ENCODE measurements at regions not wholly inside any gene's neighbourhood (a gene's known extent, or its start where the extent isn't known, plus 50 kb on each side); places are given as distances from the start of the nearest gene placed in this dataset.
"Not testable (repeated sequence)": the region's sequence is repeated elsewhere in the genome, so short reads cannot be mapped to it uniquely, and the experiment has no call there.

DNA sequence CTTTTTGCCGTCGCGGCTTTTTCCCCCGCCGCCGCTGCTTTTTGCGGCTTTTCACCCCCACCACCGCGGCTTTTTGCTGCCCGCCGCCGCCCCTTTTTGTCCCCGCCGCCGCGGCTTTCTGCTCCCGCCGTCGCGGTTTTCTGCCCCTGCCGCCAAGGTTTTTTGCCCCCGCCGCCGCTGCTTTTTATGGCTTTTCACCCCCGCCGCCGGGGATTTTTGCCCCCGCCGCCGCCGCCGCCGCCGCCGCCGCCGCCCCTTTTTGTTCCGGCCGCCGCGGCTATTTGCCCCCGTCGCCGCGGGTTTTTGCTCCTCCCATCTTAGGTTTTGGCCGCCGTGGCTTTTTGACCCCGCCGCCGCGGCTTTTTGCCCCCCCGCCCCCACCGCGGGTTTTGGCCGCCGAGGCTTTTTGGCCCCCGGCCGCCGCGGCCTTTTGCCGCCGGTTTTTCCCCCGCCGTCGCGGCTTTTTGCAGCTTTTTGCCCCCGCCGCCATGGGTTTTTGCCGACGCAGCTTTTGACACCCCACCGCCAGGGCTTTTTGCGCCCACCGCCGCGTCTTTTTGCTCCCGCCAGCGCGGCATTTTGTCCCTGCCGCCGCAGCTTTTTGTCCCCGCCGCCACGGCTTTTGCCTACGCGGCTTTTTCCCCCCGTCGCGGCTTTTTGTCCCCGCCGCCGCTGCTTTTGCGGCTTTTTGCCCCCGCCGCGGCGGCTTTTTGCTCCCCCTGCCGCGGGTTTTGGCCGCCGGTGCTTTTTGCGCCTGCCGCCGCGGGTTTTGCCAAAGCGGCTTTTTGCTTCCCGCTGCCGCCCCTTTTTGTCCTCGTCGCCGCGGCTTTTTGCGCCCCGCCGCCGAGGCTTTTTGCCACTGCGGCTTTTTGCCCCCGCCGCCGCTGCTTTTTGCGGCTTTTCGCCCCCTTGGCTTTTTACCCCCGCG is 519.4 kb upstream of the WSB1 start:
- Histone ChIP-seq H3K4me3 (ENCODE audit: low read length) (no peak overlapping the region), H3K27me3 (ENCODE audit: control insufficient read depth in 1 of 2, insufficient read depth in 2 of 2, low read length in 2 of 2) (no peaks in the 10 kb centered on the region), H3K36me3 (ENCODE audit: insufficient read depth, low read length) (no peaks in the 10 kb centered on the region), H3K27ac (ENCODE audit: low read depth in 1 of 2, low read length in 2 of 2) (no peak overlapping the region), H3K9me3 (ENCODE audit: control insufficient read depth in 1 of 2, insufficient read depth in 1 of 2, low read length in 2 of 2) (peaks cover 0 to 34% of the 10 kb centered on the region in 2 experiments), H3K4me1 (ENCODE audit: insufficient read depth, low read length) (no peaks in the 10 kb centered on the region)
- TF ChIP-seq, protein P1, sequence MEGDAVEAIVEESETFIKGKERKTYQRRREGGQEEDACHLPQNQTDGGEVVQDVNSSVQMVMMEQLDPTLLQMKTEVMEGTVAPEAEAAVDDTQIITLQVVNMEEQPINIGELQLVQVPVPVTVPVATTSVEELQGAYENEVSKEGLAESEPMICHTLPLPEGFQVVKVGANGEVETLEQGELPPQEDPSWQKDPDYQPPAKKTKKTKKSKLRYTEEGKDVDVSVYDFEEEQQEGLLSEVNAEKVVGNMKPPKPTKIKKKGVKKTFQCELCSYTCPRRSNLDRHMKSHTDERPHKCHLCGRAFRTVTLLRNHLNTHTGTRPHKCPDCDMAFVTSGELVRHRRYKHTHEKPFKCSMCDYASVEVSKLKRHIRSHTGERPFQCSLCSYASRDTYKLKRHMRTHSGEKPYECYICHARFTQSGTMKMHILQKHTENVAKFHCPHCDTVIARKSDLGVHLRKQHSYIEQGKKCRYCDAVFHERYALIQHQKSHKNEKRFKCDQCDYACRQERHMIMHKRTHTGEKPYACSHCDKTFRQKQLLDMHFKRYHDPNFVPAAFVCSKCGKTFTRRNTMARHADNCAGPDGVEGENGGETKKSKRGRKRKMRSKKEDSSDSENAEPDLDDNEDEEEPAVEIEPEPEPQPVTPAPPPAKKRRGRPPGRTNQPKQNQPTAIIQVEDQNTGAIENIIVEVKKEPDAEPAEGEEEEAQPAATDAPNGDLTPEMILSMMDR (IDR thresholded peaks at IDR 0.05), result no peak
- peaks cover 8% of the 10 kb centered on the region for H3K27me3 Mint-ChIP-seq
- ChIA-PET CTCF (no interaction called here), POLR2A (no interaction called here)
- peaks cover 5% of the 10 kb centered on the region for H3K9me3 Mint-ChIP-seq
- intact Hi-C loops (cut with DNase I, micrococcal nuclease), result no loop called here
- H3K27ac Mint-ChIP-seq, result no peak overlapping the region
- no peaks in the 10 kb centered on the region for H3K4me1 Mint-ChIP-seq (ENCODE audit: low read depth)
- no peak for ATAC-seq (ENCODE audit: poor library complexity)
- H3K36me3 Mint-ChIP-seq (ENCODE audit: low read depth), result no peaks in the 10 kb centered on the region
- no peak overlapping the region for H3K4me3 Mint-ChIP-seq
- DNase-seq, result peak in 1 of 14 experiments; percentile 3

DNA sequence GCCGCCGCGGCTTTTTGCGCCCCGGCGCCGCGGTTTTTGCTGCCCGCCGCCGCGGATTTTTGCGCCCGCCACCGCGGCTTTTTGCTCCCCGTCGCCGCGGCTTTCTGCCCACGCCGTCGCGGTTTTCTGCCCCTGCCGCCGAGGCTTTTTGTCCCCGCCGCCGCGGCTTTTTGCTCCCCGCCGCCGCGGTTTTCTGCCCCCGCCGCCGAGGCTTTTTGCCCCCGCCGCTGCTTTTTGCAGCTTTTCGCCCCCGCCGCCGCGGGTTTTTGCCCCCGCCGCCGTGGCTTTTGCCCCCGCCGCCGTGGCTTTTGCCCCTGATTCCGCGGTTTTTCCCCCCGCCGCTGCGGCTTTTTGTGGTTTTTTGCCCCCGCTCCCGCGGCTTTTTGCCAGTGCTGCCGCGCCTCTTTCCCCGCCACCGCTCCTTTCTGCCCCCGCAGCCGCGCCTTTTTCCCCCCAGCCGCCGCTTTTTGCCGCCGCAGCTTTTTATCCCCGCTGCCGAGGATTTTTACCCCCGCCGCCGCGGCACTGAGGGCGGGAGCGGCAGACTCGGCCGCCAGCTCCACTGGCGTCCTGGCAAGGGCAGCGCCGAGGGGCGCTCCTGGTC is 518.6 kb upstream of the WSB1 start:
- DNase-seq (no peak), ATAC-seq (ENCODE audit: poor library complexity) (no peak)
- Mint-ChIP-seq H3K36me3 (ENCODE audit: low read depth) (no peaks in the 10 kb centered on the region), H3K4me3 (no peak overlapping the region), H3K4me1 (ENCODE audit: low read depth) (no peaks in the 10 kb centered on the region), H3K9me3 (peaks cover 1% of the 10 kb centered on the region), H3K27me3 (peaks cover 5% of the 10 kb centered on the region), H3K27ac (no peak overlapping the region)
- Histone ChIP-seq H3K27me3 (ENCODE audit: control insufficient read depth in 1 of 2, insufficient read depth in 2 of 2, low read length in 2 of 2) (no peaks in the 10 kb centered on the region), H3K9me3 (ENCODE audit: control insufficient read depth in 1 of 2, insufficient read depth in 1 of 2, low read length in 2 of 2) (peaks cover 0 to 38% of the 10 kb centered on the region in 2 experiments), H3K27ac (ENCODE audit: low read depth in 1 of 2, low read length in 2 of 2) (no peak overlapping the region), H3K36me3 (ENCODE audit: insufficient read depth, low read length) (no peaks in the 10 kb centered on the region), H3K4me1 (ENCODE audit: insufficient read depth, low read length) (no peaks in the 10 kb centered on the region), H3K4me3 (ENCODE audit: low read length) (no peak overlapping the region)
- POLR2A ChIA-PET, result no interaction called here
- intact Hi-C loops (cut with DNase I, micrococcal nuclease), result no loop called here
- TF ChIP-seq, protein P1 (IDR thresholded peaks at IDR 0.05), result no peak
- CTCF ChIA-PET, result no interaction called here

DNA sequence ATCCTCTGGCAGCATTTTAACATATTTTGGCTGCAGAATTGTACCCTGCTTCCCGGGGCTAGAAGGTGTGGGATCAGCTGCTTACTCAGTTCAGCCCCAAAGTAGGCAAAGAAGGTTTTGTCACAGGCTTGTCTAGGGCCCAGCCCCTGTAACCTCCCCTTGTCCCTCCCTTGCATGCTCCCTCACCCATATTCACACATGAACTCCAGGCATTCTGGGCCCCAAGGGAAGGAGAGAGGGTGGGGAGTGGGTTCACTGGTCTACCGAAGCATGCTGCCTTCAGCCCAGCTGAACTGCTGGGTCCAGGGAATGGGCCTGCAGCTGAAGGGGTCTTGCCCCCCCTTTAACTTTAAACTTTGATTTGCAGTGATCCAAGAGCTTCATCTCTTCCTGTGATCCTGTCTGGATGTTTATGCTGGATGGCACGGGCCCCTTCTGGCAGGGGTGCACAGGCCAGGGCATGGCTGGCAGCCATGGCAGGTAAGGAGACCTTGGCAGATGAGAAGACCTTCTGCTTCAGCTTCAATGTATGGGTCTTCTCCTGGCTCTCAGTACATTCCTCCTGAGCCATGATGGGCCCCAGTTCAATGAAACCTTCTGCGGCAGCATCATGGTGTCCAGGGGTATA is 513.6 kb upstream of the WSB1 start:
- peaks cover 25 to 51% of the 10 kb centered on the region in 2 experiments for H3K9me3 ChIP-seq (ENCODE audit: control insufficient read depth in 1 of 2, insufficient read depth in 1 of 2, low read length in 2 of 2)
- CTCF ChIA-PET; H3K4me1 Mint-ChIP-seq (ENCODE audit: low read depth); POLR2A ChIA-PET; H3K27ac Mint-ChIP-seq; intact Hi-C loops (cut with DNase I, micrococcal nuclease); ATAC-seq (ENCODE audit: poor library complexity); H3K36me3 ChIP-seq (ENCODE audit: insufficient read depth, low read length); H3K36me3 Mint-ChIP-seq (ENCODE audit: low read depth); H3K4me3 ChIP-seq (ENCODE audit: low read length); H3K27ac ChIP-seq (ENCODE audit: low read depth in 1 of 2, low read length in 2 of 2); H3K4me1 ChIP-seq (ENCODE audit: insufficient read depth, low read length); H3K27me3 Mint-ChIP-seq; H3K27me3 ChIP-seq (ENCODE audit: control insufficient read depth in 1 of 2, insufficient read depth in 2 of 2, low read length in 2 of 2); H3K9me3 Mint-ChIP-seq; H3K4me3 Mint-ChIP-seq: not testable (repeated sequence)
- peak in 1 of 14 experiments; percentile 1 for DNase-seq
